HTR-8/SVneo (cell line): ENCODE measurements at regions not wholly inside any gene's neighbourhood (a gene's known extent, or its start where the extent isn't known, plus 50 kb on each side); places are given as distances from the start of the nearest gene placed in this dataset.
A peak's percentile ranks its signal among the peaks of the same experiment; 100 is the strongest.
"Not testable (repeated sequence)": the region's sequence is repeated elsewhere in the genome, so short reads cannot be mapped to it uniquely, and the experiment has no call there.

Experiments used
- DNase-seq: peaks from one replicate; pipeline ENCODE4 v3.0.0; 2011; ENCODE audit warnings: low spot score, mixed read lengths; ENCODE audit not compliant: insufficient read length
- FAIRE-seq: peaks from 2 replicates; lab custom pipeline; 2011; peaks lifted over from hg19 to GRCh38; lab: Jason Lieb, UNC

DNA sequence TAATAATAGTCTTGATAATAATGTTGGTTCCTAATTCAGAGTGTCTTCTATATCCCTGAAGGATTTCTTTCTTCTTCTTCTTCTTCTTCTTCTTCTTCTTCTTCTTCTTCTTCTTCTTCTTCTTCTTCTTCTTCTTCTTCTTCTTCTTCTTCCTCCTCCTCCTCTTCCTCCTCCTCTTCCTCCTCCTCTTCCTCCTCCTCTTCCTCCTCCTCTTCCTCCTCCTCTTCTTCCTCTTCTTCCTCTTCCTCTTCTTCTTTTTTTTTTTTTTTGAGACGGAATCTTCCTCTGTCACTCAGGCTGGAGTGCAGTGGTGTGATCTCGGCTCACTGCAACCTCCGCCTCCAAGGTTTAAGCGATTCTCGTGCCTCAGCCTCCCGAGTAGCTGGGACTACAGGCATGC lies 242.8 kb upstream of the CPHXL start:
- not testable (repeated sequence) for FAIRE-seq, DNase-seq

DNA sequence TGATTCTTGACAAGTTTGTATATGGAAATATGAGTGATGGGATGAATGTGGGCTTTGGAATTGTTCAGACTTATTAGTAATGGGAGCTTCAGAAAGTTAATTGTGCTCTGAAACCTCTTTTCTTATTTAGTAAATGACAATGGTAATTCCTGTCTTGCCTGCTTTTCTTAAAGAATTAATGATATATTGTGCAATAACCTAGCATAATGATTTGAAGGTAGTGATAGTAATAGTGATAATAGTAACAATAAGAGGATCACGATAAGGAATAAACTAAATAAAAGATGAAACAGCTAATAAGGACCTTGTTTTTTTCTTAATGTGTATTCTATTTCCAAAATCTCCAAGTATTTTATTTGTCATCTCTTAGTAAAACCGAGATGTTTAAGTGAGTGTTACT lies 245.0 kb upstream of the CPHXL start:
- no peak for FAIRE-seq
- DNase-seq: no peak

DNA sequence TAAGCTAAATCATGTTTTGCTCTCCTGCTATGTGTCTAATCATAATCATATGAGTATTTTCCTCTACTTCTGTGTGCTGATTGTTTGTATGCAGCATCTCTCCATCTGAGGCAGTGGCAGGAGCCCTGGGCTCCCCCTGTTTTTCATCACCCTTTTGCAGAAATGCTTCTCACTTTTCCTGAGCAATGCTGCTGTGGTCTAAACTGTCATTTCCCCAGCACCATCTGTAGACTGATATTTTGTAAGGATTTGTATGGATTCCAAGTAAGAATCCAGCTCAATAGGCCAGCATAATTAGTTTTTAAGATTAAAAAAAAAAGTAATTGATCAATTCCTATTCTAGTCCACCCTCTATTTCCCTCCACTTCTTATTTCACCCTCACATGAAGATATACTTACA lies 257.0 kb upstream of the CPHXL start:
- no peak for DNase-seq
- FAIRE-seq: no peak

DNA sequence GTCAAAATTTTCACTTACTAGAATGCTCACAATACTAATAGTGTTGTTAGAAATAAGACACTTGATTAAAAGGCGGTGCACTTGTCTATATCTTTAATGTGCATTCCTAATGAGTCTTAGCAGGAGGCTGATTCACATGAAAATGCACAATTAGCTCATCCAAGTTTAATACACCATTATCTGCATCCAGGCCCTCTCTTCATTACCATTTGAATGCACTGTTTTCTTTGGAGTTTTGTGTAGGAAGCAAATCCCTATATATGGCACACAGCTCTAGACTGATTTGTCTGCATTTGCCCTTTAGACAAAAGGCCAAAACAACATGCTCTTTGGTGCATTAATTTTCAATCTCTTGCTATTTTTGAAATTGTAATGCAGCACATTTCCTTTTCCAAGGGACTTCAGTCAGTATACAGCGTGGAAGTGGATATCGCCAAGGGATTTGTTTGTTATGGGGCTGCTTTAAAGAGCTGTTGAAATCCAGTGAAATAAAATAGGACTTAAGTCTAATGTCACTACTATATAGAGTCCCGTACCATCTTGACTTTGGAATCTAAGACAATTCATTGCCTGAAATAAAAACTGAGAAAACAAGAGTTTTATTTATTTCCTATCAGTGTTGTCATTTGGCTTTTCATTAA lies 257.6 kb upstream of the CPHXL start:
- DNase-seq (no peak), FAIRE-seq (no peak)

DNA sequence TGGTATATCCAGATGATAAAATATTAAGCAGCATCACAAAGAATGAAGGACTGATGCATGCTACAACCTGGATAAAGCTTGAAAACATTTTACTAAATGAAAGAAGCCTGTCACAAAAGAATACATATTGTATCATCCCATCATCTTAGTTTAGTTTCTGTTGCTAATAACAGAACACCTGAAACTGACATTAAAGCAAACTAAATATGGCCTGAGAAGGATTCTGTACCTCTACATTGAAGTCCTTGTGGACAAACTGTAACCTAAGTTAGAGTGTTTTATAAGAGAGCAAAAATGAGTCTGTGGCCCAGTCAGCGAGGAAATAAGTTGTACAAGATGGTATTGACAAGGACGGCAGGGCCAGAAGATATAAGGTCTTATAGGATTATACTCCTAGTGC lies 261.0 kb upstream of the CPHXL start:
- FAIRE-seq (no peak), DNase-seq (no peak)

DNA sequence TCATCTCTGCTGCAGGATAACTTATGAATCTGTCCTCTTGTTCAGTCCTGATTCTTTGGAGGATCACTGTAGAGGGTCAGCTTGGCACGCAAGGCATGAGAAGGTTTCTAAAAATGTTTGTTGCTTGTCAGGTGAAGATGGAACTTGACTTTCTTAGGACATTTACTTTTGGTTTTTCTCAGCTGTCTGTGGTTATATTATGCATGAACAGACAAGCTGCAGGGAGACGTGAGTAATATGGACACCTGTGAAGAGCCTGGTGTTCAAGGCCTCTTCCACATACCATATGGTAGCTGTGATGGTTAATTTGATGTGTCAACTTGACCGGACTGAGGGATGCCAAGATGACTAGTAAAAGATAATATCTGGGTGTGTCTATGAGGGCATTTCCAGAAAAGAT lies 270.2 kb upstream of the CPHXL start:
- DNase-seq (no peak), FAIRE-seq (no peak)

DNA sequence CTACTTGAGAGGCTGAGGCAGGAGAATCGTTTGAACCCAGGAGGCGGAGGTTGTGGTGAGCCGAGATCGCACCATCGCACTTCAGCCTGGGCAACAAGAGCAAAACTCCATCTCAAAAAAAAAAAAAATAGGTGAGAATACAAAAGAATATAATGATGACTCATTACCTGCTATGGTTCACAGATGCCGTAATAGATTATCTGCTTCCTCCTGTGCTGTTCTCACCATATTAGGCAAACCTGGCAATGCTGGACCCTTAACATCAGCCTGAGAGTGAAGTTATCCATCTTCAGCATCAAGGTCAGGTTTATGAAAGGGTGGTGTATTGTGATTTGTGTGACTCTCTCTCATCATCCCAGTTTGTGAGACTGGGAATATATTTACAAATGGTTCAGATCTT lies 271.3 kb upstream of the CPHXL start:
- DNase-seq (no peak), FAIRE-seq (no peak)

DNA sequence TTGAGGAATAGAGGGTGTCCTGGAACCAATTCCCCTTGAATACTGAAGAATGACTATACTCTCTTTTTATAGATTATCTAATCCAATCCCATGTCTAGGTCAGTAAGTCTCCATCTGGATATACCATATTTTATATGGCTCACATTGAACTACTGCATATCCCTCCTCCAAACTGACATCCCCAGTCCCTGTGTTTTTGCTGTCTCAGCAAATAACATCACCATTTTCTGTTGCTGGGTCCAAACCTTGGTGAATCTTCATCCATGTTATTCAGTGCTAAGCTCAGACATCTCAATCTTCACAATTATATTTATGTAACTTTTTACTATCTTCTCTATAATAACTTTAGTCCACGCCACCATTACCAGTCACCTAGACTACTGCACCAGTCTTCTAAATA lies 269.6 kb upstream of the CNTNAP4 start:
- DNase-seq (no peak), FAIRE-seq (no peak)

DNA sequence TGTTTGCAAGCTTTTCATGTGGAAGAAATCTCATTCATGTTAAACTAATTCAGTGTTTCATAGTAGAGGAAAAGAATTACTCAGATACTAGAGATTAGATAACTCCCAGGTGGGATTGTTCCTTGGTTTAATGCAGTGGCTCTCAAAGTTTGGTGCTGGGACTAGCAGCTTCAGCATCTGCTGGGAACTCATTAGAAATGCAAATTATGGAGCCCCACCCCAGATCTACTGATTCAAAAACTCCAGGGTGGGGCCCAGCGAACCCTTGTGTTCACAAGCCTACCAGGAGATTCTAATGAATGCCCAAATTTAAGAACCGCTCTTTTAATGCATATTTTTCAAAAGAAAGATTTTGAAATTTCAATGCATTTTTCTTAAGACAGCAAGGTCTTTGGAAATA lies 253.4 kb upstream of the CNTNAP4 start:
- DNase-seq: no peak
- no peak for FAIRE-seq

DNA sequence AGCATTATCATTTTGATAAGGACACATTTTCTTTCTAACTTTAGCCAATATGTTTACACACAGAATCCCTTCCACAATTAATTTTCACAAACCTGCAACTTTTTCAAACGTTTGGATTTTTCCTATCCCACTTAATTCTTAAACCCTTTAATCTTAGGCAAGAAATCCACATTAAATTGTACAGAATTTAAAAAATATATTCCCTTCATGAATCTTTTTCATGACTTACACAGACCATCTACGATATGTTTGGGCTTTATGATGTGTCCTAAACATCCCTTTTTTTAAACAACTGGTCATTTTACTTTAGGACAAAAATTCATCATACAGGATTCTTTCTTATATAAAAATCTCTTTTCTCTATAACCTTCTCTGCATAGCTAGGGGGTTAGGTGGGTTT lies 241.5 kb upstream of the CNTNAP4 start:
- DNase-seq: no peak

DNA sequence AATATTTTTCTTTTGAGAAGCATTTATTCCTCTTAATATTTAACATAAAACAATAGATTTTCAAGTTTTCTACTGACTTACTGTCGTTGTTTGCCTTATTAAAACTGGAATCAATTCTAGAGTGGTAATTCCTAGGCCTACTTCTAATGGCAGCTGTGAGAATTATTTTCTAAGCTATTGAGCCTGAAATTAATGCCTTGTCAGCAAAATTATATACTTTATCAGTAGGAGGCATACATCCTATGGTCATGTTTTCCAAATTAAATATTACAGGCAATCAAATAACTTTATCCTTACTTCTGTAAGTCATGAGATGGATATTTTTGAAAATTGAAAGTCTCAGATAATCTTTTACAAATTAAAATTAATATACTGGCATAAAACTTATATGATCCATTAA lies 239.1 kb upstream of the CNTNAP4 start:
- DNase-seq (no peak), FAIRE-seq (no peak)

More for the DNA sequence above, 241.5 kb upstream of the CNTNAP4 start:
- FAIRE-seq: no peak

DNA sequence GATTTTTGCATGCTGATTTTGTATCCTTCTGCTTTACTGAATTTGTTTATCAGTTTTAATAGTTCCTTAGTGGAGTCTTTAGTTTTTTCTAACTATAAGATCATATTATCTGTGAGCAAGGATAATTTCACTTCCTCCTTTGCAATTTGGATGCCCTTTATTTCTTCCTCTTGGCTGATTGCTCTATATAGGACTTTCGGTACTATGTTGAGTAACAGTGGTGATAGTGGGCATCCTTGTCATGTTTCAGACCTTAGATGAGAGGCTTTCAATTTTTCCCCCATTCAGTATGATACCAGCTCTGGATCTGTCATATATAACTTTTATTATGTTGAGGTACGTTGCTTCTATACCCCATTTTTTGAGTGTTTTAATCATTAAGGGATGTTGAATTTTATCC lies 224.5 kb upstream of the CNTNAP4 start:
- DNase-seq (no peak), FAIRE-seq (no peak)

DNA sequence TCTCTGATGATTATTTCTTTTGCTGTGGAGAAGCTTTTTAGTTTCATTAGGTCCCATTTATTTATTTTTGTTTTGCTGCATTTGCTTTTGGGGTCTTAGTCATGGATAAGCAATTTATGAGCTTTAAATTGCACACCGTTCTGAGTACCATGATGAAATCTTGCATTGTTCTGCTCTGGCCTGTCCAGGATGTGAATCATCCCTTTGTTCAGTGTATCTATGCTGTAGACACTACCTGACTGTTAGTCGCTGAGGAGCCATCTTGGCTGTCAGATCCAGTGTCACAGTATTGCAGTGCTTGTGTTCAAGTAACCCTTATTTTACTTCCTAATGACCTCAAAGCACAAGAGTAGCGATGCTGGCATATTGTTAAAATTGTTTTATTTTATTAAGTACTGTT lies 218.0 kb upstream of the CNTNAP4 start:
- DNase-seq: no peak
- FAIRE-seq: peak; percentile 65

DNA sequence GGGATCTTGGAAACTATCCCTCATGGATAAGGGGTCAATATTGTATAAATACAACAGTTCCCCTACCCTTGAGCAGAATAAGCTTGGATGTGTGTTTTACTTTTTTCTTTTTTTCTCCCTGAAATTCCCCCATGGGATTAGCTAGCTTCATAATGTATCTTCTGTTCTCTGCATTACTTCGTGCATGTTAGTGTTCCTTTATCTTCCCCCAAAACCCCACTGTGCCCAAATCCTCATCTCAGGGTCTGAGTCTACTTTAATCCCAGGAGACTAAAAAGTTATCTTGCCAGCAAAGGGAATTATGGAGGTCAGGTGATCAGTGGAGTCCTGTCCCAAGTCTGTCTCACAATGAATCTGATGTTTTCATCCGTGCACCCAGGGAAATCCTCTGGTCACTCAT lies 217.5 kb upstream of the CNTNAP4 start:
- FAIRE-seq: no peak
- no peak for DNase-seq

DNA sequence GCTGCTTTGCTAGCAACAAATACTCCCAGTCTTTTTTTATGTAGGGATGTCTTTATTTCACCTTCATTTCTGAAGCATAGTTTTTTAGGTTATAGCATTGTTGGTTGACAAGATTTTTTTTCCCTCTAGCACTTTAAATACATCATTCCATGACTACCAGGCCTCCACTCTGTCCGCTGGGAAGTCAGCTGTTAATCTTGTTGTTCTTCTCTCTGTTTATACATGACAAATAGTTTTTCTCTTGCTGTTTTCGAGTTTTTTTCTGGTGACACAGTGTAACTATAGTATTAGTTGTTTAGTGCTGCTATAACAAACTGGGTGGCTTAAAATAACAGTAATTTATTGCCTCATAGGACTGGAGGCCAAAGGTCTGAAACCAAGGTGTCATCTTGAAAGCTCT lies 205.5 kb upstream of the CNTNAP4 start:
- no peak for DNase-seq
- no peak for FAIRE-seq

DNA sequence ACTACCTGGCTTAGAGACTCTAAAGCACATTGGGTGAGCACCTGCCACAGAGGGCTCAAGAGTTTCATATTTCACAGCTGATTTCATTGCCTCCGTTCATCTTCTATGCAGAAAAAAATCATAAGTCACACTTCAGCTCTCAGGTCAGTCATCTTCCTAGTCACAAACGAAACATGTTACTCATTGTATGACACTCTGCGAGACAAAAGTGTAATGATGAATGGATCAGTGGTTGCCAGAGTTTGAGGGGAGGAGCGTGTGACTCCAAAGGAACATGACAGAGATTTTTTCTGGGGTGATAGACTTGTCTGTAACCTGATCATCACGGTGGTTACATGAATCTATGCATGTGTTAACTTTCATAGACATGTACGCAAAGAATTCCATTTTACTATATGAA lies 195.2 kb upstream of the CNTNAP4 start:
- DNase-seq (no peak), FAIRE-seq (no peak)

DNA sequence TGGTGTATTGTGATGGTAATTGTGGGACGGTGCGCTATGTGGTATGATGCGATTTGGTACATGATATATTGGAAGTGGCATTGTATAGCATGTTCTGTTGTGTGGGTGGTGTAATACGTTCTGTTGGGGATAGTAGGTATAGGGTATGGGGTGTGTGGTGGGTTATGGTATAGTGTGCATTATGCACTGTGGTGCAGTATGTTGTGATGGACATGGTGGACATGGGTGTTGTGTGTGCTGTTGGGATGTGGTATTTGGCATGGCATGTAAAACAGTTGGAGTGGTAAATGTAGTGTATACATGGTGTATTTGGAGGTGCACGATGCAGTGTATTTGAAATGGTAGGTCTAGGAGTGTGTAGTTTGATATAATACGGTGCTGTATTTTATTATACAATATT lies 170.6 kb upstream of the CNTNAP4 start:
- FAIRE-seq (peak; percentile 73), DNase-seq (no peak)

DNA sequence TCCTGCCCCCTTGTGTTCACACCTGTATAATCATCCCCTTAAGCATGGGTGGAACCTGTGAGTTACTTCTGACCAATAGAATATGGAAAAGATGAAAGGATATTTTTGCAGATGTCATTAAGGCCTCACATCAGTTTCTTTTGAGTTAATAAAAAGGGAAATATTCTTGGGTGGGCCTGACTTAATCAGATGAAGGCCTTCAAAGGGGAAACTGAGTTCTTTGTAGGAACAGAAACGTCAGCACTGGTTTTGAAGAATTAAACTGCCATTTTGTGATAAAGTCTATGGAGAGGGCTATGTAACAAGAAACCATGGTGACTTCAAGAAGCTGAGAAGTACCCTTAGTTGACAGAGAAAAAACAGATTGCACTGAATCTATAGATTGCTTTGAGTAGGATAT lies 168.7 kb upstream of the CNTNAP4 start:
- DNase-seq (no peak), FAIRE-seq (no peak)

DNA sequence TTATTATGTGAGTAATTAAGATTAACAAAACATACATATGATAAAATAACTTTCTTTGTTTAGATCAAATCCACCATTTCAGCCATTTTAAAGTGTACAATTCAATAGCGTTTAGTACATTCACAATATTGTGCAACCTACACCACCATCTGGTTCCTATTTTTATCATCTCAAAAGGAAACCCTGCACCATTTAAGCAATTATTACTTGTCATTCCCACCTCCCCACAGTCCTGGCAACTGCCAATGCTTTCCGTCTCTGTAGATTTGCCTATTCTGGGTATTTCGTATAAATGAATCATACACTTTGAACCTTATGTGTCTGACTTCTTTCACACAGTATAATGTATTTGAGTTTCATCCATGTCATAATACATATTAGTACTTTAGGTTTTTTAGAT lies 162.5 kb upstream of the CNTNAP4 start:
- DNase-seq (no peak), FAIRE-seq (no peak)

DNA sequence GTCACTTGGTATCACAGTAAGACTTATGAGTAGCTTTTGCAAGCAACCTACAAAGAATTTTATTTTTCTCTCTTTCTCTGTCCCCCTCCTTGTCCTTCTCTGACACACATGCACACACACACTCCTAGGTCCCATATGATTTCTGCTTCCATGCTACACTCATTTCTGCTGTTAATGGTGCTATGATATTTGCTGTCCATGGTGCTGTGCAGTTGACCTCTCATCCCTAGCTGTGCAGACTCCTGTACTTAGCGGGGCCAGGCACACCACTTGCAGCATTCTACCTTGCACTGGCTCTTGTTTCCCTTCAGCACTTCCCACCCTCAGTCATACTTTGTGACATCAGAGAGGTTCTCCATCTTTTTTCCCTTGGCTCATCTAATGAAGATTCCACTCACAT lies 158.9 kb upstream of the CNTNAP4 start:
- no peak for DNase-seq
- FAIRE-seq: no peak

DNA sequence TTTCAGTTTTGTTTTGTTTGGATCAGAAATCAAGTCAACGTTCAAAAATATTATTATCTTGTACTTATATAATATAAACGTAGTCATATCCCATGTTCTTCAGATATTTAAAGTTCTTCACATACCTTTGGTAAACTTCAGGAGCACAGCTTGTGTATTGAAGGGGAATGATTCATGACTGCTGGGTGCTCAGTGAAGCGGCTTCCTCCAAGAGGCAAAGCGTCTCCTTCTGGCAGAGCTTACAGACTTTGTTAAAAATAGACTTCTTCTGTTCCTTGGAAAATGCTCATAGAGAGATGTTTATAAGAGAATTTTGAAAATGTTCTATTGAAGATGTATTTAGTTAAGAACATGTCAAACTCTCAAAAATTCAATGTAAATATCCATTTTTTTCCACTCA lies 155.6 kb upstream of the CNTNAP4 start:
- no peak for FAIRE-seq
- DNase-seq: no peak

DNA sequence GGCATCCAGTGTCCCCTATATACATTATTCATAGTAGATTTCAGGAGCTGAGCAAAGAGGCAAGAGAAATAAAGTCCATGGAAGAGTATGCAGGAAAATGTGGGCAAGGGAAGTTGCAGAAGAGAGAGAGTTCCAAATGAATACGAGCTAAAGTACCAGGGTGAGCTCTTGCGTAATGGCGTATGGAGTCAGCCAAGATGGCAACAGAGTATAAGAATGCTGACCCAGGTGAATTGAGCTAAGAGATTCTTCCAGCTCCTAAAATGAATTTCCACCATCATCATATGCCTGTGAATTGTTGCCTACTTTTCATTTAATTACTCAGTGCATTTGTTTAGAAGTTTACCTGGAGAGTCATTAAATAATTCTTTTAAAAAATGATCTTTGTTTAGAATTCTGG lies 153.2 kb upstream of the CNTNAP4 start:
- FAIRE-seq: no peak
- DNase-seq: no peak

DNA sequence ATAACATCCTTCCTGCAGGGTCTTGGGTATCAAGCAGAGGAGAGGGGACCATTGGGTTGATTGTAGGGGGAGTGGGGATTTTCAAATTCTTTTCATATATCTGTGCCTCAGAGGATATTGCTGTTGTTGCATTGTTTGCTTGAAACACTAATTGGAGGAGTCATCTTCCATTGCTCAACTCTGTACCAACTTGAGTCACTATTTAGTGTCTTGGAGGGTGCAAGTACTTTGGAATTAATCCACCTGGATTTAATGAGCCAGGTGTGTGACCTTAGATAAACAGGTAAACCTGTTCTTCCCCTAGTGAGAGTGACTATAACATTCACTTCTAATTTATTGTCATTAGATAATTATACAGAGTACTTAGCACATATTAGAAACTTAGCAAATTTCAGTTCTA lies 151.3 kb upstream of the CNTNAP4 start:
- no peak for FAIRE-seq
- no peak for DNase-seq
